ENCODE measurements at regions not wholly inside any gene's neighbourhood (a gene's known extent, or its start where the extent isn't known, plus 50 kb on each side); places are given as distances from the start of the nearest gene placed in this dataset.
"Not testable (repeated sequence)": the region's sequence is repeated elsewhere in the genome, so short reads cannot be mapped to it uniquely, and the experiment has no call there.

- TF ChIP-seq POLR2A (IDR thresholded peaks at IDR 0.05; ENCODE audit: low read length); GATA1 (IDR thresholded peaks at IDR 0.05; ENCODE audit: low read depth, low read length): not testable (repeated sequence)
These were observed 158.8 kb downstream of the RBMY1D start for GRCh38 chrY:21735489-21736060.

All from erythroblast (primary cell).